HCT116 (cell line): ENCODE measurements at regions not wholly inside any gene's neighbourhood (a gene's known extent, or its start where the extent isn't known, plus 50 kb on each side); places are given as distances from the start of the nearest gene placed in this dataset.

Source experiments
- ATAC-seq: fragments of 200-7000 bp; cut with Tn5 transposase; 2 replicates; pipeline ENCODE4 v1.9.1; 2020; ENCODE audit warnings: mild to moderate bottlenecking, moderate library complexity
- BruUV-seq: library from RNA; stranded (reverse); fragments of 400-500 nt; replicated peaks from 2 replicates; lab custom pipeline; 2021; lab: Mats Ljungman, UMichigan
- CTCF ChIA-PET: fragments of 300-600 bp; sonication (Branson Sonifier 250); formaldehyde crosslinking; loops from one replicate; lab custom pipeline; 2021; ENCODE audit warnings: antibody characterized with exemption; lab: Charles Lee
- POLR2A ChIA-PET: fragments of 300-600, 350-600 bp; sonication (Branson Sonifier 250); formaldehyde crosslinking; loops from one replicate; lab custom pipeline; 2021; ENCODE audit warnings: antibody characterized with exemption; lab: Charles Lee
- RAD21 ChIA-PET, 2 experiments: fragments of 300-600 bp; sonication (Branson Sonifier 250); formaldehyde crosslinking; loops; one replicate each; lab custom pipeline; 2023; ENCODE audit warnings: low total read pairs in 2 of 2; ENCODE audit not compliant: uncharacterized antibody in 2 of 2, unreplicated experiment in 2 of 2, low non-redundant PET in 1 of 2; lab: Charles Lee
- DNase-seq: peaks from one replicate; pipeline ENCODE4 v3.0.0-alpha.2; 2010; ENCODE audit warnings: low read depth, low spot score
- H2AFZ ChIP-seq: fragments of 200-600 bp; shearing (Covaris generic), sonication (generic); 2 replicates; pipeline ENCODE4 v1.6.1; 2017; ENCODE audit warnings: low read depth, mixed run types, mixed read lengths, antibody characterized with exemption, low read length; ENCODE audit not compliant: poor library complexity, severe bottlenecking
- H3K27ac ChIP-seq: 2 replicates; pipeline ENCODE4 v1.5.1; 2012; ENCODE audit warnings: low read depth, low read length
- H3K27me3 ChIP-seq: fragments of 200-600 bp; sonication (generic); 2 replicates; pipeline ENCODE4 v1.6.1; 2016; ENCODE audit warnings: mixed run types, low read length, mixed read lengths; ENCODE audit not compliant: insufficient read depth
- H3K36me3 ChIP-seq, 2 experiments: fragments of 200-500 bp in 1 of 2; fragments of 200-600 bp in 1 of 2; sonication (Bioruptor generic) in 1 of 2; sonication (generic) in 1 of 2; 2 replicates each; pipeline versions ENCODE4 v1.5.1 to v1.6.1; 2014 to 2016; ENCODE audit warnings: low read length in 2 of 2, inconsistent platforms in 1 of 2, mixed read lengths in 1 of 2, mixed run types in 1 of 2; ENCODE audit not compliant: insufficient read depth in 2 of 2, control insufficient read depth in 1 of 2
- H3K4me1 ChIP-seq, 2 experiments: fragments of 200-600 bp in 1 of 2; sonication (generic) in 1 of 2; 2 replicates each; pipeline versions ENCODE4 v1.5.1 to v1.6.1; 2012 to 2017; ENCODE audit warnings: low read length in 2 of 2, inconsistent platforms in 1 of 2, mild to moderate bottlenecking in 1 of 2, mixed read lengths in 1 of 2, mixed run types in 1 of 2, moderate library complexity in 1 of 2; ENCODE audit not compliant: insufficient read depth in 2 of 2, control insufficient read depth in 1 of 2
- H3K4me2 ChIP-seq: fragments of 200-600 bp; sonication (generic); 2 replicates; pipeline ENCODE4 v1.6.1; 2017; ENCODE audit warnings: mixed run types, low read length, mixed read lengths
- H3K4me3 ChIP-seq, 2 experiments: fragments of 200-600 bp in 1 of 2; sonication (generic) in 1 of 2; replicated peaks in 1 of 2; 2 replicates each; pipeline ENCODE4 v1.5.1; 2011 to 2016; ENCODE audit warnings: low read length in 2 of 2, control low read depth in 1 of 2, low read depth in 1 of 2, mild to moderate bottlenecking in 1 of 2, mixed read lengths in 1 of 2, mixed run types in 1 of 2
- H3K79me2 ChIP-seq: fragments of 200-600 bp; sonication (generic); 2 replicates; pipeline ENCODE4 v1.6.1; 2017; ENCODE audit warnings: mild to moderate bottlenecking, mixed run types, low read length, moderate library complexity, mixed read lengths; ENCODE audit not compliant: insufficient read depth
- H3K9ac ChIP-seq: fragments of 200-600 bp; sonication (generic); 2 replicates; pipeline ENCODE4 v1.6.1; 2016; ENCODE audit warnings: low read length, mixed read lengths
- H3K9me2 ChIP-seq: fragments of 200-600 bp; sonication (generic), shearing (Covaris generic); 2 replicates; pipeline ENCODE4 v1.6.1; 2017; ENCODE audit warnings: mixed run types, mild to moderate bottlenecking, moderate library complexity; ENCODE audit not compliant: insufficient read depth
- H3K9me3 ChIP-seq, 2 experiments: fragments of 200-500 bp in 1 of 2; fragments of 200-600 bp in 1 of 2; sonication (Bioruptor generic) in 1 of 2; sonication (generic) in 1 of 2; 2 replicates each; pipeline ENCODE4 v1.6.1; 2014 to 2017; ENCODE audit warnings: low read length in 2 of 2, mixed read lengths in 2 of 2, inconsistent platforms in 1 of 2, low read depth in 1 of 2, mild to moderate bottlenecking in 1 of 2, mixed run types in 1 of 2, moderate library complexity in 1 of 2; ENCODE audit not compliant: control insufficient read depth in 1 of 2, insufficient read depth in 1 of 2
- H4K20me1 ChIP-seq: fragments of 200-600 bp; sonication (generic), shearing (Covaris generic); 2 replicates; pipeline ENCODE4 v1.6.1; 2017; ENCODE audit warnings: mixed run types, mild to moderate bottlenecking, moderate library complexity; ENCODE audit not compliant: insufficient read depth
- ATF3 ChIP-seq: IDR thresholded peaks from 2 replicates; pipeline ENCODE4 v1.6.1; 2012
- CBX3 ChIP-seq: IDR thresholded peaks from 2 replicates; pipeline ENCODE4 v1.6.1; 2012; ENCODE audit warnings: low read depth
- CTCF ChIP-seq, 3 experiments: fragments of 200-600 bp in 1 of 3; sonication (generic) in 1 of 3; IDR thresholded peaks in 2 of 3; conservative IDR thresholded peaks in 1 of 3; 2 replicates each; pipeline ENCODE4 v1.5.1; 2012 to 2017; ENCODE audit warnings: low read depth in 2 of 3, low read length in 2 of 3, antibody characterized with exemption in 1 of 3, borderline replicate concordance in 1 of 3, control low read depth in 1 of 3, mild to moderate bottlenecking in 1 of 3, mixed read lengths in 1 of 3, mixed run types in 1 of 3, moderate library complexity in 1 of 3; ENCODE audit not compliant: insufficient read depth in 1 of 3
- EGR1 ChIP-seq: IDR thresholded peaks from 2 replicates; pipeline ENCODE4 v1.6.1; 2012; ENCODE audit warnings: low read depth
- ELF1 ChIP-seq: IDR thresholded peaks from 2 replicates; pipeline ENCODE4 v1.6.1; 2012; ENCODE audit warnings: low read depth, borderline replicate concordance
- EZH2 ChIP-seq: fragments of 200-600 bp; sonication (generic); IDR thresholded peaks from 2 replicates; pipeline ENCODE4 v1.6.1; 2017; ENCODE audit warnings: antibody characterized with exemption, mixed run types
- EZH2phosphoT487 ChIP-seq: fragments of 200-600 bp; IDR thresholded peaks from 2 replicates; pipeline ENCODE4 v1.6.1; 2018; ENCODE audit warnings: antibody characterized with exemption, borderline replicate concordance
- FOSL1 ChIP-seq: IDR thresholded peaks from 2 replicates; pipeline ENCODE4 v1.6.1; 2012; ENCODE audit warnings: low read depth
- JUND ChIP-seq: IDR thresholded peaks from 2 replicates; pipeline ENCODE4 v1.6.1; 2012
- MAX ChIP-seq: IDR thresholded peaks from 2 replicates; pipeline ENCODE4 v1.6.1; 2012
- POLR2A ChIP-seq: IDR thresholded peaks from 2 replicates; pipeline ENCODE4 v1.7.0; 2011; ENCODE audit warnings: borderline replicate concordance; ENCODE audit not compliant: insufficient read depth, insufficient read length; ENCODE audit errors: extremely low read depth
- POLR2AphosphoS5 ChIP-seq: IDR thresholded peaks from 2 replicates; pipeline ENCODE4 v1.6.1; 2011; ENCODE audit warnings: mild to moderate bottlenecking, low read depth, low read length, moderate library complexity
- RAD21 ChIP-seq: IDR thresholded peaks from 2 replicates; pipeline ENCODE4 v1.6.1; 2012; ENCODE audit warnings: low read depth, mild to moderate bottlenecking
- REST ChIP-seq: IDR thresholded peaks from 2 replicates; pipeline ENCODE4 v1.6.1; 2012; ENCODE audit warnings: low read depth
- SIN3A ChIP-seq: IDR thresholded peaks from 2 replicates; pipeline ENCODE4 v1.6.1; 2012; ENCODE audit warnings: low read depth
- SP1 ChIP-seq: IDR thresholded peaks from 2 replicates; pipeline ENCODE4 v1.6.1; 2012; ENCODE audit warnings: low read depth
- TCF7L2 ChIP-seq: IDR thresholded peaks from 2 replicates; pipeline ENCODE4 v1.7.0; 2011; ENCODE audit warnings: borderline replicate concordance, inconsistent platforms; ENCODE audit not compliant: insufficient read depth, insufficient read length; ENCODE audit errors: extremely low read depth
- YY1 ChIP-seq: IDR thresholded peaks from 2 replicates; pipeline ENCODE4 v1.6.1; 2011; ENCODE audit warnings: low read length, low read depth, moderate library complexity, mild to moderate bottlenecking; ENCODE audit not compliant: insufficient replicate concordance; ENCODE audit errors: extremely low read depth
- ZNF274 ChIP-seq: fragments of 200-500 bp; sonication (Bioruptor generic); IDR thresholded peaks from 2 replicates; pipeline ENCODE4 v1.6.1; 2014; ENCODE audit warnings: mild to moderate bottlenecking, low read depth, low read length, inconsistent platforms
- intact Hi-C: fragments of 100-400 bp; cut with micrococcal nuclease; formaldehyde crosslinking; loops from 2 replicates; pipeline ENCODE4 v1.10.0; 2022

GRCh38 chr4:184953971-184954370 is 64.3 kb upstream of the HELT start (continued):
- TF ChIP-seq SIN3A, result no peak
- no peak for TF ChIP-seq JUND
- no peak for TF ChIP-seq POLR2A
- TF ChIP-seq RAD21, result no peak
- no peak for TF ChIP-seq EZH2phosphoT487
- TF ChIP-seq CTCF (IDR thresholded peaks at IDR 0.05 in 2 of 3, conservative IDR thresholded peaks at IDR 0.05 in 1 of 3; ENCODE audit: borderline replicate concordance in 1 of 3, insufficient read depth in 1 of 3, low read depth in 2 of 3, low read length in 2 of 3), result no peak

GRCh38 chr4:184954482-184954881 is 63.8 kb upstream of the HELT start:
- no peak overlapping the region for H3K9ac ChIP-seq
- DNase-seq, result no peak
- no peak for ATAC-seq
- TF ChIP-seq POLR2A, result no peak
- TF ChIP-seq ELF1, result no peak
- no peak for TF ChIP-seq FOSL1
- TF ChIP-seq MAX, result no peak
- TF ChIP-seq EGR1, result no peak
- no peak for TF ChIP-seq RAD21
- TF ChIP-seq TCF7L2, result no peak
- TF ChIP-seq SP1, result no peak
- TF ChIP-seq ZNF274, result no peak
- no peak for TF ChIP-seq REST
- TF ChIP-seq POLR2AphosphoS5, result no peak
- TF ChIP-seq CBX3, result no peak
- TF ChIP-seq ATF3, result no peak
- TF ChIP-seq YY1, result no peak
- TF ChIP-seq EZH2, result no peak
- TF ChIP-seq EZH2phosphoT487, result no peak

More at GRCh38 chr4:184954482-184954881, 63.8 kb upstream of the HELT start:
- Histone ChIP-seq H2AFZ (no peak overlapping the region), H3K36me3 (no peaks in the 10 kb centered on the region), H3K27me3 (no peaks in the 10 kb centered on the region), H4K20me1 (no peaks in the 10 kb centered on the region), H3K4me3 (no peak overlapping the region), H3K4me1 (no peaks in the 10 kb centered on the region), H3K27ac (no peak overlapping the region), H3K9me3 (no peaks in the 10 kb centered on the region), H3K79me2 (no peaks in the 10 kb centered on the region), H3K4me2 (no peak overlapping the region), H3K9me2 (no peaks in the 10 kb centered on the region)
- intact Hi-C loops, result no loop called here
- POLR2A ChIA-PET, result no interaction called here
- RAD21 ChIA-PET, result no interaction called here
- CTCF ChIA-PET, result no interaction called here
- no TSS peak for BruUV-seq
